ENCODE measurements at regions not wholly inside any gene's neighbourhood (a gene's known extent, or its start where the extent isn't known, plus 50 kb on each side); places are given as distances from the start of the nearest gene placed in this dataset.

GRCh38 chr10:65571011-65571570 is 1354.7 kb upstream of the LRRTM3 start:
- H3K36me3 ChIP-seq, result no peaks in the 10 kb centered on the region
- H3K4me3 ChIP-seq, result peak overlapping the region; percentile 4 to 60 (median 44)
- no peaks in the 10 kb centered on the region for H3K27me3 ChIP-seq
- H3K27ac ChIP-seq, result peak overlapping the region in 2 of 4 donors; percentile 2 to 5
- no peaks in the 10 kb centered on the region for H3K4me1 ChIP-seq
- DNase-seq, result no peak
- H3K9me3 ChIP-seq, result no peaks in the 10 kb centered on the region
- TF ChIP-seq CTCF (IDR thresholded peaks at IDR 0.05), result no peak
- TF ChIP-seq POLR2A (IDR thresholded peaks at IDR 0.05), result no peak

GRCh38 chr10:65581426-65582026 is 1344.3 kb upstream of the LRRTM3 start:
- Histone ChIP-seq H3K9me3 (peaks cover 0 to 6% (median 0%) of the 10 kb centered on the region in 4 donors), H3K36me3 (no peaks in the 10 kb centered on the region), H3K4me3 (no peak overlapping the region), H3K27ac (no peak overlapping the region), H3K27me3 (no peaks in the 10 kb centered on the region), H3K4me1 (no peaks in the 10 kb centered on the region)
- no peak for DNase-seq
- TF ChIP-seq CTCF (IDR thresholded peaks at IDR 0.05) (no peak), POLR2A (IDR thresholded peaks at IDR 0.05) (no peak)

- no peak for DNase-seq
- H3K4me1 ChIP-seq, result no peaks in the 10 kb centered on the region
- H3K36me3 ChIP-seq, result no peaks in the 10 kb centered on the region
- H3K27me3 ChIP-seq, result no peaks in the 10 kb centered on the region
- no peak overlapping the region for H3K4me3 ChIP-seq
- no peak overlapping the region for H3K27ac ChIP-seq
- no peaks in the 10 kb centered on the region for H3K9me3 ChIP-seq
- TF ChIP-seq POLR2A (IDR thresholded peaks at IDR 0.05) (no peak), CTCF (IDR thresholded peaks at IDR 0.05) (no peak)
These were observed 1323.5 kb upstream of the LRRTM3 start for GRCh38 chr10:65602182-65602865.

GRCh38 chr10:65611592-65611991 is 1314.2 kb upstream of the LRRTM3 start:
- H3K36me3 ChIP-seq, result no peaks in the 10 kb centered on the region
- no peak for TF ChIP-seq POLR2A (IDR thresholded peaks at IDR 0.05)
- TF ChIP-seq CTCF (IDR thresholded peaks at IDR 0.05), result no peak
- H3K27ac ChIP-seq, result no peak overlapping the region
- H3K4me3 ChIP-seq, result no peak overlapping the region
- H3K4me1 ChIP-seq, result no peaks in the 10 kb centered on the region
- DNase-seq, result no peak
- H3K27me3 ChIP-seq, result no peaks in the 10 kb centered on the region
- peaks cover 0 to 13% (median 0%) of the 10 kb centered on the region in 4 donors for H3K9me3 ChIP-seq

- TF ChIP-seq CTCF (IDR thresholded peaks at IDR 0.05) (no peak), POLR2A (IDR thresholded peaks at IDR 0.05) (no peak)
- Histone ChIP-seq H3K4me1 (no peaks in the 10 kb centered on the region), H3K27ac (no peak overlapping the region), H3K27me3 (no peaks in the 10 kb centered on the region), H3K9me3 (peaks cover 0 to 13% (median 0%) of the 10 kb centered on the region in 4 donors), H3K36me3 (no peaks in the 10 kb centered on the region), H3K4me3 (no peak overlapping the region)
- no peak for DNase-seq
These were observed 1310.8 kb upstream of the LRRTM3 start for GRCh38 chr10:65614956-65615565.

All from Peyer's patch (tissue), 4 donors.